T-cell (primary cell): ENCODE measurements at regions not wholly inside any gene's neighbourhood (a gene's known extent, or its start where the extent isn't known, plus 50 kb on each side); places are given as distances from the start of the nearest gene placed in this dataset.
"Not testable (repeated sequence)": the region's sequence is repeated elsewhere in the genome, so short reads cannot be mapped to it uniquely, and the experiment has no call there.

Experiments
- ATAC-seq, 4 experiments: fragments of 200-7000 bp in 3 of 4; fragments of 150-1000 bp in 1 of 4; cut with Tn5 transposase; replicated peaks in 1 of 4; 1 replicate in 3 of 4; 2 replicates in 1 of 4; pipeline ENCODE4 v1.10.0; 2021; ENCODE audit warnings: moderate library complexity in 3 of 4, mild to moderate bottlenecking in 2 of 4, moderate number of reproducible peaks in 1 of 4
- CTCF ChIA-PET, 2 donors: fragments of 300-600 bp; sonication (Branson Sonifier 250); formaldehyde crosslinking; loops; one replicate each; lab custom pipeline; 2022; ENCODE audit warnings: antibody characterized with exemption in 2 of 2; lab: Charles Lee
- POLR2A ChIA-PET, 2 donors: fragments of 300-600 bp; sonication (Branson Sonifier 250); formaldehyde crosslinking; loops; one replicate each; lab custom pipeline; 2022; ENCODE audit warnings: antibody characterized with exemption in 2 of 2; lab: Charles Lee
- DNase-seq, 35 experiments: peaks; one replicate each; pipeline versions ENCODE4 v3.0.0 to v3.0.0-alpha.2; 2013 to 2023
- H3K27ac ChIP-seq: one replicate; pipeline ENCODE4 v1.5.1; 2013; ENCODE audit warnings: low read length
- H3K27me3 ChIP-seq, 2 experiments: replicated peaks in 1 of 2; 1 replicate in 1 of 2; 2 replicates in 1 of 2; pipeline versions ENCODE4 v1.6.1 to v1.7.0; 2013; ENCODE audit warnings: low read length in 1 of 2, mixed read lengths in 1 of 2; ENCODE audit not compliant: control insufficient read depth in 2 of 2, insufficient read depth in 2 of 2; ENCODE audit errors: extremely low read depth in 1 of 2
- H3K36me3 ChIP-seq, 2 donors: 1 replicate in 1 of 2; 2 replicates in 1 of 2; pipeline versions ENCODE4 v1.6.1 to v1.7.0; 2013; ENCODE audit warnings: low read length in 1 of 2; ENCODE audit not compliant: control insufficient read depth in 2 of 2, insufficient read depth in 1 of 2; ENCODE audit errors: extremely low read depth in 1 of 2
- H3K4me1 ChIP-seq, 2 experiments: 1 replicate in 1 of 2; 2 replicates in 1 of 2; pipeline versions ENCODE4 v1.6.1 to v1.7.0; 2013; ENCODE audit warnings: low read length in 2 of 2, mixed read lengths in 1 of 2; ENCODE audit not compliant: insufficient read depth in 2 of 2, control insufficient read depth in 1 of 2; ENCODE audit errors: extremely low read depth in 1 of 2
- H3K4me3 ChIP-seq, 2 donors: 1 replicate in 1 of 2; 2 replicates in 1 of 2; pipeline versions ENCODE4 v1.5.1 to v1.7.0; 2013; ENCODE audit warnings: mild to moderate bottlenecking in 2 of 2, low read length in 1 of 2, moderate library complexity in 1 of 2; ENCODE audit not compliant: control insufficient read depth in 1 of 2; ENCODE audit errors: extremely low read depth in 1 of 2
- H3K9me3 ChIP-seq: 2 replicates; pipeline ENCODE4 v1.7.0; 2013
- H3K27ac Mint-ChIP-seq, 2 donors: one replicate each; pipeline ENCODE4 v1.8.0; 2020 to 2021; ENCODE audit warnings: mild to moderate bottlenecking in 2 of 2, mixed read lengths in 2 of 2
- H3K27me3 Mint-ChIP-seq, 2 donors: one replicate each; pipeline ENCODE4 v1.8.0; 2021 to 2022; ENCODE audit warnings: mixed read lengths in 2 of 2
- H3K36me3 Mint-ChIP-seq: one replicate; pipeline ENCODE4 v1.8.0; 2021; ENCODE audit warnings: mixed read lengths
- H3K4me1 Mint-ChIP-seq, 3 donors: one replicate each; pipeline ENCODE4 v1.8.0; 2020 to 2022; ENCODE audit warnings: mixed read lengths in 3 of 3, mild to moderate bottlenecking in 1 of 3
- H3K4me3 Mint-ChIP-seq, 3 donors: one replicate each; pipeline ENCODE4 v1.8.0; 2020 to 2022; ENCODE audit warnings: mild to moderate bottlenecking in 3 of 3, mixed read lengths in 3 of 3, moderate library complexity in 3 of 3
- H3K9me3 Mint-ChIP-seq, 3 donors: one replicate each; pipeline ENCODE4 v1.8.0; 2020 to 2022; ENCODE audit warnings: mixed read lengths in 3 of 3
- WGBS: methylation state at CpG from one replicate; pipeline ENCODE4 v1.1.5; 2013; ENCODE audit warnings: missing lambda C conversion rate; ENCODE audit not compliant: insufficient coverage; 5-methylcytosine and 5-hydroxymethylcytosine counted together

DNA sequence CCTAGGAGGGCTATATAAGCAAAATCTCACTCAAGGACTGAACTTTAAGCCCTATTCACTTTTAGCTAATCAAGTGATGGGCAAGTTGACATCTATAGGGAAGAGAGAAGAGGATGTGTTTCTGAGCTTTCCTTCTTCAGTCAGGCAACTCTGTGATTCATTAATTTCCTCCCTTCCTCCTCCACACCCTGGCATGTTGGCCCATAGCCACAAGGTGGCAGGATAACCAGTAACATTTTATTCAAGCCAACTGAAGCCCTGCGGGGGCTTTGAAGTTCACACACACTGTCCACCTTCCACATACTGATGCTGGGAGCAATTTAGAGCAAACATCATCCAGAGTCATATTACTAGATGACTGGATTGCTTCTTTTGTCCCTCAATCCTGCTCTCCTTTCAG is 111.5 kb upstream of the POTEB3 start:
- H3K4me3 Mint-ChIP-seq, H3K36me3 Mint-ChIP-seq, H3K9me3 ChIP-seq, H3K4me1 Mint-ChIP-seq, H3K9me3 Mint-ChIP-seq, CTCF ChIA-PET, H3K4me1 ChIP-seq, DNase-seq, H3K4me3 ChIP-seq, H3K27me3 ChIP-seq, H3K27me3 Mint-ChIP-seq, H3K27ac Mint-ChIP-seq, H3K36me3 ChIP-seq, POLR2A ChIA-PET, H3K27ac ChIP-seq: not testable (repeated sequence)
- WGBS: no CpG with 5 or more reads among the region's 1 CpG
- peak; percentile 75 to 89 (median 81) for ATAC-seq

DNA sequence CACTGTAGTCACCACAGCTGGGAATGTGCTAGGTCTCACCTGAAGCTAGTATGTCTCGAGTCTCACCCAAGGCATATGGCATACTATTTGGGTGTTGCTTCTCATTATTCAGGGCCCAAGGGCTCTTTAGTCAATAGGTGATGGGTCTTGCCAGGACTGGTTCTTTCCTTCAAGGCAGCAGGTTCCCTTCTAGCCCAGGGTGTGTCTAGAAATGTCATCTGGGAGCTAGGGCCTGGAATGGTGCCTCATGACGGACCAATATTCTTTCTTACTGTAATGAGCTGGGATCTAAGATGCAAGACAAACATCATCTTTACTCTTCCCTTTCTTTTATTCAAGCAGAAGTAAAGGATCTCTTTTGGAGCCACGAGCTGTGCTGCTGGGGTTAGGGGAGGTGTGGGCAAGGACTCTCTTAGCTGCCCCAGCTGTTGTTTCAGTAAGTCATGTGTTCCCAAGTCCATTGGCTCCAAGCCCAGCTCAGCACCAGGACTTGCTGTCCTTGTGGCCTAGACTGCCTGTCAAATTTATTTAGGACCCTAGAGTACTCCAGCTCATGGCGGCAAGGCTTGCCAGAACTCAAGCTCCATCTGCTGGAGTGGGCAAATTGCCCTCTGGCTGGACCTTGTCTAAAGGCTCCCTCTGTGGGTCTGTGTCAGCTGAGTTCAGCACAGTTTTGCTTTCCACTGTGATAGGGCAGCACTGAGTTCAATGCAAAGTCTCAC is 106.0 kb upstream of the POTEB3 start:
- H3K27ac Mint-ChIP-seq, H3K36me3 ChIP-seq, H3K4me3 Mint-ChIP-seq, H3K9me3 Mint-ChIP-seq, H3K27me3 Mint-ChIP-seq, H3K4me1 ChIP-seq, H3K27me3 ChIP-seq, DNase-seq, H3K27ac ChIP-seq, ATAC-seq, POLR2A ChIA-PET, CTCF ChIA-PET, H3K4me1 Mint-ChIP-seq, H3K4me3 ChIP-seq, H3K9me3 ChIP-seq, H3K36me3 Mint-ChIP-seq: not testable (repeated sequence)
- WGBS: no CpG with 5 or more reads among the region's 4 CpGs

- not testable (repeated sequence) for H3K27ac Mint-ChIP-seq
Measured at GRCh38 chr15:21532785-21533184, 92.5 kb upstream of the POTEB3 start.

DNA sequence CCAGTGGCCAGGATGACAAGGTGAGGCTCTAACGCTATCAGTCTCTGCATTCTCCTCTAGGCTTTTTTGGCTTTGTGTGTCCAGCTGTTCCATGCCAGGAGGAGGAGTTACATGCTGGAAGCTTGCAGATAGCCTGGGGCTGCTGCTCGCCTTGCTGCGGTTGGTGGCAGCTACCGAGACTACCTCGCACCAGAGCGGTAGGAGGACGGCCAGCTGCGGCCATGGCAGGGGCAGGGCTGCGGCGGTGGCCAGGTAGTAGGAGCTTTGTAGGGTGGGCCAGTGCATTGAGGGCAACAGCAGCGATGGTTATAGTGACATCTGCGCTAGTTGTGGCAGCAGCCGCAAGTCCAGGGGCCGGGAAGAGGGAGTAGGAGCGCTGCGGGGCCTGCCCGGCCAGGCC is 75.9 kb upstream of the POTEB3 start:
- H3K4me1 Mint-ChIP-seq, H3K27me3 Mint-ChIP-seq, H3K9me3 ChIP-seq, H3K4me3 Mint-ChIP-seq, H3K4me3 ChIP-seq, DNase-seq, POLR2A ChIA-PET, ATAC-seq, H3K27ac ChIP-seq, H3K9me3 Mint-ChIP-seq, H3K27ac Mint-ChIP-seq, H3K36me3 ChIP-seq, H3K27me3 ChIP-seq, CTCF ChIA-PET, H3K4me1 ChIP-seq, H3K36me3 Mint-ChIP-seq: not testable (repeated sequence)
- WGBS: no CpG with 5 or more reads among the region's 17 CpGs

More at GRCh38 chr15:21532785-21533184, 92.5 kb upstream of the POTEB3 start:
- H3K4me1 Mint-ChIP-seq, DNase-seq, CTCF ChIA-PET, H3K36me3 ChIP-seq, H3K36me3 Mint-ChIP-seq, H3K4me3 ChIP-seq, H3K9me3 Mint-ChIP-seq, H3K9me3 ChIP-seq, POLR2A ChIA-PET, H3K27ac ChIP-seq, H3K4me3 Mint-ChIP-seq, H3K4me1 ChIP-seq, H3K27me3 ChIP-seq, ATAC-seq: not testable (repeated sequence)
- peaks cover 10 to 14% of the 10 kb centered on the region in 2 donors for H3K27me3 Mint-ChIP-seq

- H3K36me3 Mint-ChIP-seq, H3K4me1 ChIP-seq, H3K36me3 ChIP-seq, H3K27ac Mint-ChIP-seq, H3K4me1 Mint-ChIP-seq, CTCF ChIA-PET, ATAC-seq, H3K4me3 Mint-ChIP-seq, H3K4me3 ChIP-seq, H3K27me3 Mint-ChIP-seq, H3K27ac ChIP-seq, H3K27me3 ChIP-seq, H3K9me3 ChIP-seq, H3K9me3 Mint-ChIP-seq, POLR2A ChIA-PET: not testable (repeated sequence)
- WGBS: no CpG with 5 or more reads among the region's 23 CpGs
- DNase-seq: peak in 3 of 35 experiments; percentile 0 to 14 (median 2)
Measured at GRCh38 chr15:21515296-21515695, 75.0 kb upstream of the POTEB3 start.

DNA sequence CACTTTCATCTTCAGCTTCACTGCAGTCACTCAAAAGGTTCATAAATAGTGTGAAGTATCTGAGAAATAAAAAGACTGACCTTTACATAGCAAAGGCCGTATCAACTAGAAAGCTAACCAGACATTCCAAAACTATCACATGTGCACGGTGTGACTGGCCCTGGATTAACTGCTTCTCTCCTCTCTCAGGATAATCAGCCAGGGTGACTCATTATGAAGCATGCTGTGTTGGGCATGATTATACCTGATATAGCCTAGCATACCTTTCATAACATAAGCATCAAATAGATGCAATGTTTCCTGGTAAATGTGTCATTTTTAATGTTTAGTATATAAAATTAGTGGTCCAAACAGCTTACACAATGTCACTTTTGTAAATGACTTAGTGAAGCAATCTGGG is 62.7 kb upstream of the POTEB3 start:
- DNase-seq, CTCF ChIA-PET, H3K9me3 Mint-ChIP-seq, ATAC-seq, H3K27me3 ChIP-seq, H3K9me3 ChIP-seq, H3K4me1 Mint-ChIP-seq, H3K27me3 Mint-ChIP-seq, H3K36me3 Mint-ChIP-seq, H3K27ac Mint-ChIP-seq, H3K4me1 ChIP-seq, H3K27ac ChIP-seq, POLR2A ChIA-PET, H3K4me3 Mint-ChIP-seq, H3K4me3 ChIP-seq, H3K36me3 ChIP-seq: not testable (repeated sequence)
- WGBS: no CpG with 5 or more reads among the region's 2 CpGs
